ENCODE measurements at regions not wholly inside any gene's neighbourhood (a gene's known extent, or its start where the extent isn't known, plus 50 kb on each side); places are given as distances from the start of the nearest gene placed in this dataset.

GRCh38 chr18:28523758-28524475 lies 347.0 kb upstream of the CDH2 start:
- DNase-seq, result no peak

GRCh38 chr18:28522236-28522635 lies 345.3 kb upstream of the CDH2 start:
- no peak for DNase-seq

GRCh38 chr18:28519997-28520396 lies 343.1 kb upstream of the CDH2 start:
- DNase-seq, result no peak

- DNase-seq, result no peak
Measured at GRCh38 chr18:28514699-28515098, 337.8 kb upstream of the CDH2 start.

- DNase-seq, result no peak
Measured at GRCh38 chr18:28512357-28512756, 335.4 kb upstream of the CDH2 start.

- DNase-seq, result peak; percentile 27
Measured at GRCh38 chr18:28511413-28511821, 334.5 kb upstream of the CDH2 start.

- DNase-seq, result no peak
Measured at GRCh38 chr18:28510210-28510609, 333.3 kb upstream of the CDH2 start.

- DNase-seq, result no peak
Measured at GRCh38 chr18:28504066-28504465, 327.1 kb upstream of the CDH2 start.

GRCh38 chr18:28494151-28494550 lies 317.2 kb upstream of the CDH2 start:
- DNase-seq, result peak; percentile 73

GRCh38 chr18:28485918-28486317 lies 309.0 kb upstream of the CDH2 start:
- no peak for DNase-seq

- DNase-seq, result no peak
Measured at GRCh38 chr18:28485210-28485801, 308.4 kb upstream of the CDH2 start.

GRCh38 chr18:28478531-28478930 lies 301.6 kb upstream of the CDH2 start:
- no peak for DNase-seq

- no peak for DNase-seq
Measured at GRCh38 chr18:28476302-28476701, 299.4 kb upstream of the CDH2 start.

- no peak for DNase-seq
Measured at GRCh38 chr18:28469946-28470345, 293.0 kb upstream of the CDH2 start.

- no peak for DNase-seq
Measured at GRCh38 chr18:28468901-28469300, 292.0 kb upstream of the CDH2 start.

GRCh38 chr18:28466204-28466603 lies 289.3 kb upstream of the CDH2 start:
- no peak for DNase-seq

- DNase-seq, result no peak
Measured at GRCh38 chr18:28459587-28459986, 282.7 kb upstream of the CDH2 start.

- no peak for DNase-seq
Measured at GRCh38 chr18:28458751-28459150, 281.8 kb upstream of the CDH2 start.

GRCh38 chr18:28457784-28458183 lies 280.9 kb upstream of the CDH2 start:
- no peak for DNase-seq

GRCh38 chr18:28455971-28456370 lies 279.0 kb upstream of the CDH2 start:
- DNase-seq, result no peak

GRCh38 chr18:28439870-28440269 lies 262.9 kb upstream of the CDH2 start:
- DNase-seq, result no peak

GRCh38 chr18:28438381-28438780 lies 261.5 kb upstream of the CDH2 start:
- no peak for DNase-seq

- peak; percentile 22 for DNase-seq
Measured at GRCh38 chr18:28432339-28432738, 255.4 kb upstream of the CDH2 start.

GRCh38 chr18:28425886-28426285 lies 249.0 kb upstream of the CDH2 start:
- no peak for DNase-seq

- DNase-seq, result no peak
Measured at GRCh38 chr18:28422577-28422976, 245.6 kb upstream of the CDH2 start.

Data from fibroblast of skin of right biceps (primary cell).